ENCODE measurements at regions not wholly inside any gene's neighbourhood (a gene's known extent, or its start where the extent isn't known, plus 50 kb on each side); places are given as distances from the start of the nearest gene placed in this dataset.

DNA sequence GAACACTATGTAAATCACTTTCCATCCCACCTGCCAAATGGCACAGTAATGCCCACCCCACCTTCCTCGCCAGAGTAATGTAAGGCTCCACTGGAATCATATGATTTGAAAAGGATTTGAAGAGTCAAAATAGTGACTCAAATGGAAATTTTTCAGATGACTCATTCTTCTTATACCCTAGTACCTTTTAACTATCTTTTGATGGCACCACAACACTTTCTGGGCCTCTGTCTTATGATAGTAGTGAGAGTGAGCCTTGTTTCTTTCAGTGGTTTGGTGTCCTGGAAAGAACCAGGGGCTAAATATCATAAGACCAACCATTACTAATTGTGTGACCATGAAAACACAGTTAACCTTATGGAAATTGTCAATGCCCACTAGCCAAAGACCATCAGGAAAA is 235.4 kb upstream of the SLC14A2 start:
- no peak overlapping the region for H3K27ac ChIP-seq (ENCODE audit: low read depth, low read length)
- WGBS, 3 donors = 87 to 100% (median 88%) methylated on average over 1 of the region's 1 CpG

- H3K27ac ChIP-seq (ENCODE audit: low read depth, low read length) = no peak overlapping the region
- 57 to 93% (median 75%) methylated on average over 1 of the region's 1 CpG for WGBS, 3 donors
Measured at GRCh38 chr18:45381282-45381681, 234.0 kb upstream of the SLC14A2 start.

GRCh38 chr18:45383228-45383627 is 232.0 kb upstream of the SLC14A2 start:
- WGBS, 3 donors = 86 to 100% (median 98%) methylated on average over 1 of the region's 1 CpG
- H3K27ac ChIP-seq (ENCODE audit: low read depth, low read length) = no peak overlapping the region

DNA sequence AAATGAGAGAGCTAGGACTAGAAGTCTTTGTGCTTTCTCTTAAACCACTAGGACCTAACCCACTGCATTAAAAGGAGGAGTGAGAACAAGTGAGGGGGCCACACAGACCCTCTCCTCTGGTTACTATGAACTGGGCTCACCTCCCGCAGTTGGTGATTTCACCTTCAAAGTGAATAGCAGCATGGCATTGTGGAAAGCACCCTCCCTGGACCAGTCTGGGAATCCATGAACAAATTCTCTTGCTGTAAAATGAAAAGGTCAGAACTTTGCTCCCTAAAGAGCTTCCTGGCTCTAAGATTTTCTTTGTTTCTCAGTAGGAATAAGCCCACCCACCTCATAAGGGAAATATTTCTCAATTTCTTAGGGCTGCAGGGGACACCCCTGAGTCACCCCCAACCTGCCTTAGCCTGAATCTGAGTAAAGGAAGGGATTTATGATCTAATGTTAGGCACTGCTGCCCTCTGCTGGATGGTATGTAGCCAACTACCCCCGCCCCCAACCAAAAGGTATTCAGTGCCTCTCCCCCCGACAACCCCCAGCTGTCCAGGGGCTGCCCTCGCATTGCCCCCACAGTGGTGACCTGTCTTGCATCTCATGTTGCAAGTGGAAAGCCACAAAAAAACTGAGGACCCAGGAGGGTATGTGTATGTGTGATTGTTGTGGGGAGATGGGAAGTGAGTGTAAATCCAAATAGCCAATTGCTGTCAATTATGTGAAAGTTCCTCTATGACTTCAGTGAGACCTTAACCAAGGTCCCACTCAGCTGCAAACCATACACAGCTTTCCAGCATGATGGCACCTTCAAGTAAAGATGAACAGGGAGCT is 230.9 kb upstream of the SLC14A2 start:
- no peak overlapping the region for H3K27ac ChIP-seq (ENCODE audit: low read depth, low read length)

DNA sequence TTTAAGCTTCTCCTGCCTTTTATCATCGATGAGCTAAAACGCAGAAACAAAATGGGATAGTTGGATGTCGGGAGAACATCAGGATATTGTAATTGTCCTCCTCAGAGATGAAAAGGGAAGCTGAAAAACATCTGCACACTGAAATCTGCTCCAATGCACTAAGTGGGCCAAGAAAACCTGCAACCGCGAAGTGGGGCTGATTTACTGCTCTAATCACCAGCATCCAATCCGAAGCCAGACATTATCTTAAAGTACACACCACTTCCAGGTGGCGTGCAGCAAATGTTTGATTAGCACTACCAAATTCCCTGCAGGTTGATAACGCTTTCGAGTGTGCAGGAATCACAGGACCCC is 230.3 kb upstream of the SLC14A2 start:
- WGBS, 3 donors = 29 to 59% (median 59%) methylated on average over 9 of the region's 9 CpGs
- H3K27ac ChIP-seq (ENCODE audit: low read depth, low read length) = no peak overlapping the region

More for the DNA sequence above, 230.9 kb upstream of the SLC14A2 start:
- 21 to 31% (median 26%) methylated on average over 4 of the region's 4 CpGs for WGBS, 3 donors

- WGBS, 3 donors = 60 to 83% (median 61%) methylated on average over 7 of the region's 7 CpGs
- H3K27ac ChIP-seq (ENCODE audit: low read depth, low read length) = no peak overlapping the region
Measured at GRCh38 chr18:45386041-45386655, 229.1 kb upstream of the SLC14A2 start.

GRCh38 chr18:45387229-45387628 is 228.0 kb upstream of the SLC14A2 start:
- H3K27ac ChIP-seq (ENCODE audit: low read depth, low read length) = no peak overlapping the region
- 31 to 83% (median 60%) methylated on average over 2 of the region's 2 CpGs for WGBS, 3 donors

GRCh38 chr18:45398448-45398847 is 216.8 kb upstream of the SLC14A2 start:
- no peak overlapping the region for H3K27ac ChIP-seq (ENCODE audit: low read depth, low read length)
- 61 to 74% (median 66%) methylated on average over 3 of the region's 3 CpGs for WGBS, 3 donors

GRCh38 chr18:45399146-45399545 is 216.1 kb upstream of the SLC14A2 start:
- WGBS, 3 donors = 90 to 96% (median 95%) methylated on average over 2 of the region's 2 CpGs
- H3K27ac ChIP-seq (ENCODE audit: low read depth, low read length) = no peak overlapping the region

DNA sequence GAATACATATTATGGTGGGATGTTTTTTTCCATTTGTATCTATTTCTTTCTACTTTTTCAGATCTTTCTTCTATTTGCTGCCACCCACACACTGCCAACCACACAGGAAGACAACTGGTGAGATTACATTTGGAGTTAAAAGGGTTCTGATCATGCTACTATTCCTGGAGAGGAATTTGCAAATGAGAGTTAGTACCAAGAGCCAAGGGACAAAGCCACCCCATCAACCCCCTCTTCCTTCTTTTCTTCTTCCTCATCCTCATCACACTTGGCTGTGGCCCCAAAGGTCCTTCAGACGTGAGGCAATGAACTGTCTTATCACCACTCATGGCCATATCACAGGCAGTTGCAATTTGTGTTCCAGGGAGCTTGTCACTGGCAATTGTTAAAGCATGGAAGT is 215.6 kb upstream of the SLC14A2 start:
- no peak overlapping the region for H3K27ac ChIP-seq (ENCODE audit: low read depth, low read length)
- 27 to 44% (median 34%) methylated on average over 1 of the region's 1 CpG for WGBS, 3 donors

- 87 to 89% (median 88%) methylated on average over 2 of the region's 2 CpGs for WGBS, 3 donors
- no peak overlapping the region for H3K27ac ChIP-seq (ENCODE audit: low read depth, low read length)
Measured at GRCh38 chr18:45402485-45403056, 212.7 kb upstream of the SLC14A2 start.

DNA sequence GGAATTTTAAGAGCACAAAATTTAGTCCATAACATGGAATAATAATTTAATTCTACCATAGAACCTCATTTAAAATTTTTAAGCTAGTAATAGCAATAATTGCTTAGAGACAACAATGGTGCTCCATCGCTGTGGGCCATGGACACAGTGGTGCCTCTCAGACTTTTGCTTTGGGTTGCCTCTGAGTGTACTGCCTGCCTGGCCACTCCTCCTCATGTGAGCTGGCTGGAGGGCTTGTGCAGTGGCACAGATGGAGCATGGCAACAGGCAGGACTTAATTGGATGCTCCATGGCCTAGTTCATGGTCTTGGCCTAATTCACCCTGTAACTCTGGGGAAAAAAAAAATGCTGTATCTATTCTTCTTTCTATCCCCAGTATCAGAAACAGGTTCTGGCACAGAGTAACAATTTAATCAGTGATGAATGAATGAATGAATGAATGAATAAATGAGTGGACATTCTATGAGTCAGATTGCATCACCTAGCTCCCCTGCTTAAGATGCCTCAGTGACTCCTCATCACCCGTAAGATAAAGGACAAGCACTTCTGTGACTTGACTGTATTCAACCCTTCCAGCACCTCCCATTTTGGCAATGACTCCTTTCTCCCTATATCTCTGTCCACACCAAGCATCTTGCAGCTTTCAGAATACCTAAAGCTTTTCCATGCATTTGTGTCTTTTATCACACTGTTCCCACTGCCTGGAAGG is 211.8 kb upstream of the SLC14A2 start:
- WGBS, 3 donors = 89 to 99% (median 95%) methylated on average over 2 of the region's 2 CpGs

GRCh38 chr18:45408218-45408617 is 207.1 kb upstream of the SLC14A2 start:
- 90 to 93% (median 92%) methylated on average over 1 of the region's 1 CpG for WGBS, 3 donors
- H3K27ac ChIP-seq (ENCODE audit: low read depth, low read length) = no peak overlapping the region

More for the DNA sequence above, 211.8 kb upstream of the SLC14A2 start:
- H3K27ac ChIP-seq (ENCODE audit: low read depth, low read length) = no peak overlapping the region

GRCh38 chr18:45409971-45410370 is 205.3 kb upstream of the SLC14A2 start:
- H3K27ac ChIP-seq (ENCODE audit: low read depth, low read length) = no peak overlapping the region
- 95 to 100% (median 96%) methylated on average over 7 of the region's 7 CpGs for WGBS, 3 donors

GRCh38 chr18:45412577-45412976 is 202.7 kb upstream of the SLC14A2 start:
- WGBS, 3 donors = 79 to 93% (median 84%) methylated on average over 1 of the region's 1 CpG
- H3K27ac ChIP-seq (ENCODE audit: low read depth, low read length) = no peak overlapping the region

DNA sequence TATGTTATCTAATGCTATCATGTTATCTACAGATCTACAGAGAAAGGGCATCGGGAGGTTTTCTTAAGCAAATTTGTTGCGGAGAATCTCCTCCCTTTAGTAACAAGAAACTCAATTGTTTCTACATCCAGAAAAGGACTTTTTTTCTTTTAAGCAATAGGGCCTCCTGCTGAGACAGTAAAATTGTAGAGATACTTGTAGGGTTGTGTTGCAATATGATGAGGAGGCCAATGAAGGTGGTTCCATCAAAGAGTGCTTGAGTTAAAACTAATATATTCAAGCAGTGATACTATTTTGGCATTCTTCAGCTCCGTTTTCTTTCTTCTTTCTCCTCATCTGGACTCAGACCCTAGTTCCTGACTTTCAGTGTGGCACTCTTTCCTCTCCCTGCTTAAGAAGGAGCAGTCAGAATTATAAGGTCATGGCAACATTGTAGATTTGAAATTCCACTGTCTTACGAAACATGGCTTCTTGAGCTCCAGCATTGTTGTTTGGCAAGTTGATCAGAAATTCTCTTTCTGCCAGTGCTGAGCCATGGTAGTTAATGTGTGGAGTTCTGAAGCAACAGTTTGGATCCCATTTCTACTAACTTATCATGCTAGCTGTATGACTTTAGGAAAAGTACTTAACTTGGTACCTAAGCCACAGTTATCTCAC is 202.0 kb upstream of the SLC14A2 start:
- H3K27ac ChIP-seq (ENCODE audit: low read depth, low read length) = no peak overlapping the region
- 82 to 88% (median 83%) methylated on average over 4 of the region's 4 CpGs for WGBS, 3 donors

DNA sequence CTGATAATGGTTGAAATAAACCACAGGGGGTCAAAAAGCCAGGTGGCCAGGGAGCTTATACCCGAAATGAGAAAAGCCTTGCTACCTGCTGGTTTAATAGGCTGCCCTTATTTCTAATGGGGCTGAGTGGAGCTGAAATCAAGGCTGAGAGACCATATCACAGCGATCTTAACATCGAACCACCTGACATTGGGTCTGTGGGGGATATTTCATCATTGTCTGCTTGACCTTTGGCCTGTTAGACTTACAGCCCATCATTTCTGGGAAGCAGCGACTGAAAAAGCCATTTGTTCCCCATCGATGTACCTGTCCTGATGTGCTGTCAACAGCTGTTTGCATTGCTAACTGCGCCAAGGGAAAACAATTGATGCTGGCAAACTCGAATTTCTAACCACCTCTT is 199.7 kb upstream of the SLC14A2 start:
- no peak overlapping the region for H3K27ac ChIP-seq (ENCODE audit: low read depth, low read length)

GRCh38 chr18:45416168-45416567 is 199.1 kb upstream of the SLC14A2 start:
- 42 to 51% (median 48%) methylated on average over 5 of the region's 5 CpGs for WGBS, 3 donors
- H3K27ac ChIP-seq (ENCODE audit: low read depth, low read length) = no peak overlapping the region

More for the DNA sequence above, 199.7 kb upstream of the SLC14A2 start:
- WGBS, 3 donors = 40 to 72% (median 67%) methylated on average over 7 of the region's 7 CpGs
